H9 (cell line): ENCODE measurements at regions not wholly inside any gene's neighbourhood (a gene's known extent, or its start where the extent isn't known, plus 50 kb on each side); places are given as distances from the start of the nearest gene placed in this dataset.

Source experiments
- DNase-seq: peaks from one replicate; pipeline ENCODE4 v3.0.0-alpha.2; 2017
- H2AFZ ChIP-seq: one replicate; pipeline ENCODE4 v1.6.1; 2013; ENCODE audit warnings: mild to moderate bottlenecking, low read length, control low read depth, moderate library complexity
- H2AK5ac ChIP-seq: 2 replicates; pipeline ENCODE4 v1.6.1; 2013; ENCODE audit warnings: low read length, control low read depth, mixed read lengths; ENCODE audit not compliant: insufficient read length
- H2BK120ac ChIP-seq: one replicate; pipeline ENCODE4 v1.6.1; 2013; ENCODE audit warnings: low read depth, mild to moderate bottlenecking, low read length, control low read depth, inconsistent platforms; ENCODE audit not compliant: poor library complexity, severe bottlenecking
- H2BK12ac ChIP-seq: 2 replicates; pipeline ENCODE4 v1.6.1; 2013; ENCODE audit warnings: low read length, control low read depth, mixed read lengths, low read depth; ENCODE audit not compliant: insufficient read length
- H2BK15ac ChIP-seq: 2 replicates; pipeline ENCODE4 v1.6.1; 2013; ENCODE audit warnings: low read depth, low read length, control low read depth
- H2BK20ac ChIP-seq: one replicate; pipeline ENCODE4 v1.6.1; 2013; ENCODE audit warnings: low read depth, mild to moderate bottlenecking, low read length, control low read depth, inconsistent platforms; ENCODE audit not compliant: poor library complexity, severe bottlenecking
- H2BK5ac ChIP-seq: 2 replicates; pipeline ENCODE4 v1.6.1; 2013; ENCODE audit warnings: low read length, control low read depth, mixed read lengths; ENCODE audit not compliant: insufficient read length
- H3K14ac ChIP-seq: 2 replicates; pipeline ENCODE4 v1.6.1; 2013; ENCODE audit warnings: low read length, control low read depth; ENCODE audit not compliant: insufficient read depth
- H3K18ac ChIP-seq: 2 replicates; pipeline ENCODE4 v1.6.1; 2013; ENCODE audit warnings: low read depth, mild to moderate bottlenecking, mixed read lengths, low read length, control low read depth; ENCODE audit not compliant: insufficient read length
- H3K23ac ChIP-seq: 2 replicates; pipeline ENCODE4 v1.6.1; 2013; ENCODE audit warnings: low read length, control low read depth, mixed read lengths, low read depth; ENCODE audit not compliant: insufficient read length
- H3K23me2 ChIP-seq: 2 replicates; pipeline ENCODE4 v1.6.1; 2013; ENCODE audit warnings: low read depth, mild to moderate bottlenecking, mixed read lengths, low read length, control low read depth; ENCODE audit not compliant: insufficient read length, poor library complexity, severe bottlenecking
- H3K27ac ChIP-seq: 2 replicates; pipeline ENCODE4 v1.5.1; 2013; ENCODE audit warnings: low read length, control low read depth, mixed read lengths, low read depth; ENCODE audit not compliant: insufficient read length
- H3K27me3 ChIP-seq: 2 replicates; pipeline ENCODE4 v1.6.1; 2013; ENCODE audit warnings: low read length, control low read depth, inconsistent platforms; ENCODE audit not compliant: insufficient read depth
- H3K4ac ChIP-seq: 2 replicates; pipeline ENCODE4 v1.6.1; 2013; ENCODE audit warnings: low read depth, mild to moderate bottlenecking, control low read depth, inconsistent platforms, low read length, moderate library complexity
- H3K4me1 ChIP-seq: 2 replicates; pipeline ENCODE4 v1.6.1; 2013; ENCODE audit warnings: low read length, control low read depth, inconsistent platforms; ENCODE audit not compliant: insufficient read depth
- H3K4me2 ChIP-seq: 2 replicates; pipeline ENCODE4 v1.6.1; 2013; ENCODE audit warnings: low read length, control low read depth, mixed read lengths; ENCODE audit not compliant: insufficient read length, insufficient read depth
- H3K56ac ChIP-seq: 2 replicates; pipeline ENCODE4 v1.6.1; 2013; ENCODE audit warnings: low read depth, mild to moderate bottlenecking, mixed read lengths, low read length, control low read depth; ENCODE audit not compliant: insufficient read length
- H3K79me1 ChIP-seq: 2 replicates; pipeline ENCODE4 v1.6.1; 2013; ENCODE audit warnings: low read depth, mild to moderate bottlenecking, moderate library complexity, low read length, control low read depth, inconsistent platforms; ENCODE audit not compliant: insufficient read depth, poor library complexity, severe bottlenecking
- H3K79me2 ChIP-seq: 2 replicates; pipeline ENCODE4 v1.6.1; 2013; ENCODE audit warnings: low read length, control low read depth, inconsistent platforms; ENCODE audit not compliant: insufficient read depth
- H3K9ac ChIP-seq: 2 replicates; pipeline ENCODE4 v1.6.1; 2013; ENCODE audit warnings: low read length, control low read depth, mixed read lengths; ENCODE audit not compliant: insufficient read length; ENCODE audit errors: extremely low read depth
- H3K9me3 ChIP-seq: one replicate; pipeline ENCODE4 v1.6.1; 2013; ENCODE audit warnings: low read depth, low read length, inconsistent platforms; ENCODE audit not compliant: control insufficient read depth
- H3T11ph ChIP-seq: one replicate; pipeline ENCODE4 v1.6.1; 2013; ENCODE audit warnings: mild to moderate bottlenecking, low read length, control low read depth, inconsistent platforms
- H4K20me1 ChIP-seq: one replicate; pipeline ENCODE4 v1.6.1; 2013; ENCODE audit not compliant: control insufficient read depth, insufficient read length, insufficient read depth
- H4K5ac ChIP-seq: 2 replicates; pipeline ENCODE4 v1.6.1; 2013; ENCODE audit warnings: low read depth, mild to moderate bottlenecking, mixed read lengths, low read length, control low read depth; ENCODE audit not compliant: insufficient read length
- H4K8ac ChIP-seq: replicated peaks from 2 replicates; pipeline ENCODE4 v1.6.1; 2013; ENCODE audit warnings: low read length, control low read depth, mixed read lengths, low read depth; ENCODE audit not compliant: insufficient read length
- H4K91ac ChIP-seq: 2 replicates; pipeline ENCODE4 v1.6.1; 2013; ENCODE audit warnings: low read depth, mild to moderate bottlenecking, moderate library complexity, mixed read lengths, low read length, control low read depth; ENCODE audit not compliant: insufficient read length
- H3K27ac Mint-ChIP-seq, 3 experiments: 2 replicates in 2 of 3; 3 replicates in 1 of 3; pipeline ENCODE4 v1.8.0; 2020 to 2021; ENCODE audit warnings: mixed read lengths in 3 of 3, mild to moderate bottlenecking in 1 of 3, moderate library complexity in 1 of 3
- H3K27me3 Mint-ChIP-seq: 2 replicates; pipeline ENCODE4 v1.8.0; 2021; ENCODE audit warnings: low read depth, mild to moderate bottlenecking, moderate library complexity, mixed read lengths
- H3K36me3 Mint-ChIP-seq, 3 experiments: 2 replicates in 2 of 3; 3 replicates in 1 of 3; pipeline ENCODE4 v1.8.0; 2020 to 2021; ENCODE audit warnings: low read depth in 3 of 3, mixed read lengths in 3 of 3; ENCODE audit not compliant: insufficient read depth in 1 of 3
- H3K4me1 Mint-ChIP-seq, 2 experiments: 2 replicates each; pipeline ENCODE4 v1.8.0; 2020; ENCODE audit warnings: mixed read lengths in 2 of 2
- H3K4me3 Mint-ChIP-seq, 2 experiments: 2 replicates in 1 of 2; 3 replicates in 1 of 2; pipeline ENCODE4 v1.8.0; 2020 to 2021; ENCODE audit warnings: mild to moderate bottlenecking in 2 of 2, mixed read lengths in 2 of 2, moderate library complexity in 1 of 2
- H3K9me3 Mint-ChIP-seq, 2 experiments: 2 replicates in 1 of 2; 3 replicates in 1 of 2; pipeline ENCODE4 v1.8.0; 2020; ENCODE audit warnings: mild to moderate bottlenecking in 2 of 2, mixed read lengths in 2 of 2, moderate library complexity in 1 of 2
- CTCF ChIP-seq: fragments of 200-600 bp; sonication (generic); conservative IDR thresholded peaks from 3 replicates; pipeline ENCODE4 v1.8.0; 2021; ENCODE audit warnings: antibody characterized with exemption, mild to moderate bottlenecking
- WGBS: extraction: QIAGEN DNeasy Blood & Tissue Kit; methylation state at CpG from one replicate; pipeline ENCODE4 v1.1.7; 2013; ENCODE audit warnings: missing lambda C conversion rate, low lambda C conversion rate, mixed read lengths; ENCODE audit not compliant: insufficient read length; ENCODE audit errors: extremely low coverage; 5-methylcytosine and 5-hydroxymethylcytosine counted together

GRCh38 chr5:3517348-3517747 lies 78.3 kb upstream of the IRX1 start:
- H3K4me2 ChIP-seq, result no peak overlapping the region
- H3K4me3 Mint-ChIP-seq, result no peak overlapping the region
- H3K9ac ChIP-seq, result no peak overlapping the region
- H3K4me1 ChIP-seq, result peaks cover 2% of the 10 kb centered on the region
- no peak overlapping the region for H3K56ac ChIP-seq
- no peak overlapping the region for H2BK5ac ChIP-seq
- no peak overlapping the region for H3K18ac ChIP-seq
- H2BK20ac ChIP-seq, result no peak overlapping the region
- WGBS, result no CpG with 5 or more reads among the region's 9 CpGs
- no peaks in the 10 kb centered on the region for H3K9me3 Mint-ChIP-seq
- DNase-seq, result peak; percentile 53
- H4K20me1 ChIP-seq, result no peaks in the 10 kb centered on the region
- H2AK5ac ChIP-seq, result no peak overlapping the region
- no peak overlapping the region for H2BK15ac ChIP-seq
- no peak overlapping the region for H4K5ac ChIP-seq
- no peak for TF ChIP-seq CTCF
- H3K79me1 ChIP-seq, result no peaks in the 10 kb centered on the region
- no peak overlapping the region for H4K91ac ChIP-seq
- no peaks in the 10 kb centered on the region for H3K9me3 ChIP-seq
- H4K8ac ChIP-seq, result no peak overlapping the region
- no peak overlapping the region for H3T11ph ChIP-seq
- H3K27me3 ChIP-seq, result no peaks in the 10 kb centered on the region
- H3K23ac ChIP-seq, result no peak overlapping the region
- H3K79me2 ChIP-seq, result no peaks in the 10 kb centered on the region
- H3K27ac Mint-ChIP-seq, result no peak overlapping the region
- H3K4me1 Mint-ChIP-seq, result peaks cover 28 to 29% of the 10 kb centered on the region in 2 experiments
- H3K23me2 ChIP-seq, result no peaks in the 10 kb centered on the region
- H3K14ac ChIP-seq, result no peak overlapping the region
- peaks cover 2% of the 10 kb centered on the region; the same call in 1 of the 2 replicates for H3K27me3 Mint-ChIP-seq
- H2BK12ac ChIP-seq, result no peak overlapping the region
- no peak overlapping the region for H3K27ac ChIP-seq
- H3K36me3 Mint-ChIP-seq, result no peaks in the 10 kb centered on the region
- H2BK120ac ChIP-seq, result no peak overlapping the region
- no peak overlapping the region for H2AFZ ChIP-seq
- no peak overlapping the region for H3K4ac ChIP-seq
